Activated naive CD4-positive, alpha-beta T cell treated with anti-CD3 and anti-CD28 coated beads, Interleukin-2, amount 50 U/mL, for 24 hours (primary cell): ENCODE measurements at regions not wholly inside any gene's neighbourhood (a gene's known extent, or its start where the extent isn't known, plus 50 kb on each side); places are given as distances from the start of the nearest gene placed in this dataset.
"Not testable (repeated sequence)": the region's sequence is repeated elsewhere in the genome, so short reads cannot be mapped to it uniquely, and the experiment has no call there.

Experiments
- H3K27ac Mint-ChIP-seq: one replicate; pipeline ENCODE4 v1.8.0; 2021; ENCODE audit warnings: mild to moderate bottlenecking, mixed read lengths
- H3K27me3 Mint-ChIP-seq: one replicate; pipeline ENCODE4 v1.8.0; 2021; ENCODE audit warnings: mixed read lengths
- H3K36me3 Mint-ChIP-seq: one replicate; pipeline ENCODE4 v1.8.0; 2021; ENCODE audit warnings: mixed read lengths
- H3K4me1 Mint-ChIP-seq: one replicate; pipeline ENCODE4 v1.8.0; 2021; ENCODE audit warnings: mixed read lengths
- H3K4me3 Mint-ChIP-seq: one replicate; pipeline ENCODE4 v1.8.0; 2021; ENCODE audit warnings: mild to moderate bottlenecking, mixed read lengths
- H3K9me3 Mint-ChIP-seq: one replicate; pipeline ENCODE4 v1.8.0; 2021; ENCODE audit warnings: mixed read lengths

DNA sequence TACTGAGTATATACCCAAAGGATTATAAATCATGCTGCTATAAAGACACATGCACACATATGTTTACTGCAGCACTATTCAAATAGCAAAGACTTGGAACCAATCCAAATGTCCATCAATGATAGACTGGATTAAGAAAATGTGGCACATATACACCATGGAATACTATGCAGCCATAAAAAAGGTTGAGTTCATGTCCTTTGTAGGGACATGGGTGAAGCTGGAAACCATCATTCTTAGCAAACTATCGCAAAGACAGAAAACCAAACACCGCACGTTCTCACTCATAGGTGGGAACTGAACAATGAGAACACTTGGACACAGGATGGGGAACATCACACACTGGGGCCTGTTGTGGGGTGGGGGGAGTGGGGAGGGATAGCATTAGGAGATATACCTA is 378.3 kb upstream of the PIK3R1 start:
- not testable (repeated sequence) for H3K27ac Mint-ChIP-seq, H3K27me3 Mint-ChIP-seq, H3K4me1 Mint-ChIP-seq, H3K36me3 Mint-ChIP-seq, H3K9me3 Mint-ChIP-seq, H3K4me3 Mint-ChIP-seq

DNA sequence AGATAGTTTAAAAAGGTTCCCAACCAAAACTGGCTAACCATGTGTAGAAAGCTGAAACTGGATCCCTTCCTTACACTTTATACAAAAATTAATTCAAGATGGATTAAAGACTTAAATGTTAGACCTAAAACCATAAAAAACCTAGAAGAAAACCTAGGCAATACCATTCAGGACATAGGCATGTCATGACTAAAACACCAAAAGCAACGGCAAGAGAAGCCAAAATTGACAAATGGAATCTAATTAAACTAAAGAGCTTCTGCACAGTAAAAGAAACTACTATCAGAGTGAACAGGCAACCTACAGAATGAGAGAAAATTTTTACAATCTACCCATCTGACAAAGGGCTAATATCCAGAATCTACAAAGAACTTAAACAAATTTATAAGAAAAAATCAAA is 379.1 kb upstream of the PIK3R1 start:
- H3K4me1 Mint-ChIP-seq, H3K36me3 Mint-ChIP-seq, H3K27ac Mint-ChIP-seq, H3K4me3 Mint-ChIP-seq, H3K27me3 Mint-ChIP-seq, H3K9me3 Mint-ChIP-seq: not testable (repeated sequence)

DNA sequence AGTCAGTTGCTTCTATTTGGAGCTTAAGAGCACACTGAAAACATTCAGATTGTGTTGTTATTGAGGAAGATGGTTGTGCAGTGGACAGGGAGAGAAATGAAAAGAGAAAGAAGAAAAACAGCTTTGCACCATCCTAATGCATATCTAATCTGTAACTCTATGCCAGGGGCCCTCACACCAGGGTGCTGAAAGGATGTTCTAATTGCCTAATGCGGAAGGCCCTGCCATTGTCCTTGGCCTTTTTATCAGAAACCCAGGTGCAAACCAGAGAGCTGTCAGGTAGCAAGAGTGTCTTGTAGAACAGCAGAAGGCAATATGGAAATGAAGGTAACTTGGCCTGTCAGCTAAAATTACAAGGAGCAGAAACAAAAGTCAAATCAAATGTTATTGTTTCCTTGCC is 384.5 kb upstream of the PIK3R1 start:
- H3K4me1 Mint-ChIP-seq: no peaks in the 10 kb centered on the region
- H3K9me3 Mint-ChIP-seq: no peaks in the 10 kb centered on the region
- H3K36me3 Mint-ChIP-seq: no peaks in the 10 kb centered on the region
- no peak overlapping the region for H3K27ac Mint-ChIP-seq
- H3K4me3 Mint-ChIP-seq: no peak overlapping the region
- H3K27me3 Mint-ChIP-seq: no peaks in the 10 kb centered on the region

DNA sequence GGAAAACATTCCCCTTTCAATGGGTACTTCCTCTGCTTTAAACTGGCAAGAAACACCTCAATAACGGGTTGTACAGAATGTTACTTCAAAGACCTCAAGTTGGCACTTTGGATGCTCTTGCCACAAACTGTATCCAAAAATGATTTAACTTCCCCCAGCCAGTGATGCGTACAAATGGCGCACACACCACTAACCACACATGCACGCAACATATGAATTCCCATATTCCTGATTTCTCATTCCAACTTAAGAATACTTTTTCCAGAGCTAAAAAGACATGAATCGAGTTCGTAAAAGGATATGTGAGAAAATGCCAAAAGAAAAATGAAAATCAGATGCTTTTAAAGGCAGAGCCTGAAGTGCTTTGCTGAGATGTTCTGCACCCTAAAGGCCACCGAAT is 388.0 kb upstream of the PIK3R1 start:
- Mint-ChIP-seq H3K36me3 (no peaks in the 10 kb centered on the region), H3K9me3 (no peaks in the 10 kb centered on the region), H3K4me1 (no peaks in the 10 kb centered on the region)

DNA sequence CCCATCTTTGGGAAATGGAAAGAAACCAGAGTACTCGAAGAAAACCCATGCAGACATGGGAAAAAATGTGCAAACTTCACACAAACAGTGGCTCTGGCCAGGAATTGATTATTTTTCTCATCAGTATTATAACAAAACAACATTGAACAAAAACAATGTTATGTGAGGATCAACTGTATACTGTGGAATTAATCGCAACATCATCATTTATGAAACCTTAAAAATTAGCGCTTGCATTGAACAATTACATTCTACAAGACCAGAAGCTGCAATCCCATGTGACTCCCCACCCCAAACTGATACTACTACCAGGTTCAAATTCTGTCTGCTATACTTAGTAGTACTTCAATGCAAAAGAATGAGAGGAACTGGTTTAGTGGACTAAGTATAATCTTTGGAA is 390.7 kb upstream of the PIK3R1 start:
- Mint-ChIP-seq H3K4me1 (no peaks in the 10 kb centered on the region), H3K27me3 (no peaks in the 10 kb centered on the region), H3K9me3 (no peaks in the 10 kb centered on the region), H3K36me3 (no peaks in the 10 kb centered on the region), H3K4me3 (no peak overlapping the region), H3K27ac (no peak overlapping the region)

More for the DNA sequence above, 388.0 kb upstream of the PIK3R1 start:
- no peak overlapping the region for H3K27ac Mint-ChIP-seq
- H3K4me3 Mint-ChIP-seq: no peak overlapping the region
- H3K27me3 Mint-ChIP-seq: no peaks in the 10 kb centered on the region

DNA sequence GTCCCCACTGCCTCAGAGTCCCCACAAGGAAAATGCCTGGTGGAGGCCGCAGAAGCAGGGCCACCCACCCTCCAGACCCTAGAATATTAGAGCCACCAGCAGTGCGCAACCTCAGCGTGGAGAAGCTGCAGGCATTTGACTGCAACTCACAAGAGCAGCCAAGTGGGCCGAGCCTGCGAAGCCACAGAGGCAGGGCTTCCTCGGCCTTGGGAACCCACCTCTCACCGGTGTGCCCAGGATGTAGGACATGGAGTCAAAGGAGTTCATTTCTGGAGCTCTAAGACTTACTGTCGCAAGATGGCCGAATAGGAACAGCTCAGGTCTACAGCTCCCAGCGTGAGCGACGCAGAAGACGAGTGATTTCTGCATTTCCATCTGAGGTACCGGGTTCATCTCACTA is 397.9 kb upstream of the PIK3R1 start:
- Mint-ChIP-seq H3K36me3 (no peaks in the 10 kb centered on the region), H3K4me1 (no peaks in the 10 kb centered on the region), H3K27me3 (peaks cover under 1% of the 10 kb centered on the region), H3K27ac (no peak overlapping the region), H3K4me3 (no peak overlapping the region), H3K9me3 (no peaks in the 10 kb centered on the region)

DNA sequence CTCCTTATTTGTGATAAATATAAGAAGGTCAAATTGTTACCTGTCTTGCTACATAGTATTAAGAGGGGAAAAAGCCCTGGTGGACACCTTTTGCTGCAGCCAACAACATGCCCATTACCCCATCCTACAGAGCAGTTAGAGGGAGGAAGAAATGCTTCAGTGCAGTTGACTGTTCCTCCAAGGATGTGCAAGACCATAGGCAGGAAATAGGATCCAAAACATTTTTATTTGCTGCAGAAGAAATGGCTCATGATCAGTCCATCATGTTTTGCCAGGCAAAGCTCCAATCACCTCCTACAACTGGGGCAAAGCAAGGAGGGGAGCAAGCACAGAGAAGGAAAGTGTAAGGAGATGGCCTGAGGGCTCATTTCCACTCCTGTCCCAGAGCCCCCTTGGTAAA is 399.1 kb upstream of the PIK3R1 start:
- peaks cover 4% of the 10 kb centered on the region for H3K27me3 Mint-ChIP-seq
- no peaks in the 10 kb centered on the region for H3K9me3 Mint-ChIP-seq
- no peak overlapping the region for H3K4me3 Mint-ChIP-seq
- H3K36me3 Mint-ChIP-seq: no peaks in the 10 kb centered on the region
- no peaks in the 10 kb centered on the region for H3K4me1 Mint-ChIP-seq
- no peak overlapping the region for H3K27ac Mint-ChIP-seq

DNA sequence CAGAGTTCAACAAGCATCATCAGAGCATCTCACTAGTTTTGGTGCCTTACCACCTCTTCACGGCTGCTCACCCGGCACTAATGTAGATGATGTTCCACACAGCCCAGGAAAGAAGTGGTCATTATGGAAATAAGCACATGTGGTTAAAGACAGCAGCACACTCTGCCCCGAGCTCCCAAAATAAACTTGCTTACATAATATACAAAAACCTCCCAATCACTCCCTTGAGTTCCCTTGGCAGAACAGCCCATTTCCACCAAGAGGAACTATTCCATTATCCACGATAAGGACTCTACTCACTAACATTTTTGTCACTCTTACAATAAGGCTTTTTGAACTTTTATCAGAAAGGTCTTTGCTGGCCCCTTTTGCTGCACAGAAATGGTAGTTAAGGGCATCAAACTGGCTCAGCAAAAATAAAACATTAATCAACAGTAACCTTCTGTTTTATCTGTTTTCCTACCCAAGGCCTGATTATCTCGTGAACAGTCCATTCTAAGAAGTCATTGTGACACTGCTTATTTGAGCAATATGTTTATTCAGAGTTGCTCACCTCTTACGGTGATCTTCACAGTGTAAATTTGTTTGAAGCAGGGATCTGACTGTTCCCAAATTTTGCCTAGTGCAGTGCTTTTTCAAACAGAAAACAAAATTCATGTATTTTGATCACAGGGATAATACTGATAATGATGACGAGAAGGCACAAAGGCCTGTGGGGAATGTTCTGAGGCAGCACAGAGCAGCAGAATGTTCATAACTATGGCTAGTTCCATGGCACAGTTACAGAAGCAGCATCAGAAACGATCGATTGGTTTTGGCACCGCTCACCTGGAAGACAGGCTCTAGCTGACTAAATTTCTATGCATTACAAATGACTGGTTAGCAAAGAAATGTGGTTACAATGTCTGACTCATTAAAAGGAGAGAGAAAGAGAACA is 399.8 kb upstream of the PIK3R1 start:
- Mint-ChIP-seq H3K27ac (no peak overlapping the region), H3K9me3 (no peaks in the 10 kb centered on the region), H3K27me3 (peaks cover 4% of the 10 kb centered on the region), H3K4me3 (no peak overlapping the region), H3K4me1 (no peaks in the 10 kb centered on the region), H3K36me3 (no peaks in the 10 kb centered on the region)

DNA sequence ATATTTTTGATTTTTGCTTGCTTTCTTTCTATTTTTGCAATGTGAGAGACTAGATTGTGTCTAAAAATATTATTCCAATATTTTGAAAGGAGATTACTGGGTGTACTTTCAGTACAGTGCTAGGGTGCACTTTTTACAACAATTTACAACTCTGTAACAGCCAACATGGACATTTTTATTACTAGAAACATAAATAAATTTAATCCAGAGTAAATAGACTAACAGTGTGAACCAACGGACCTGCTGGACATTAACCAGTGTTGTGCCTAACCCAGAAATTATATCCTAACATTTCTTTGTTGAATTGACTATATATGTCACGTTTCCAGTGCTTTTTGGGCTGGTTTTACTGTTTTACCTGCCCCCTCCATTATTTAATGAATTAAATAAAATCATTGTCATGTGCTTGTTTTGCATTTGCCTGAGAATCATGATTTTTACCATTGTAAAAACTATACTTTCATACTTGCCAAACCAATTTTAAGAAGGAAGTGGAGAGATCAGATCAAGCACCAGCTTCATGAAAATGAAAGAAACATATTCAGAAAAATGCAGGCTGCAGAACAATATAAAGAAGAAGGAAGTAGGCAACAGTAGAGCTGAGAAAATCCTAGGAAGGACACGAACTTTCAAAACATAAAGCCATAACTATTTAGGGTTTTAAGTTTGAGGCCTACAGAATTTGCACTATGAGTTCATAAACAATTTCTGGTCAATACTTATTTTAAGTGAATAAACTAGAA is 400.8 kb upstream of the PIK3R1 start:
- H3K9me3 Mint-ChIP-seq: no peaks in the 10 kb centered on the region
- peaks cover 4% of the 10 kb centered on the region for H3K27me3 Mint-ChIP-seq
- no peaks in the 10 kb centered on the region for H3K4me1 Mint-ChIP-seq
- H3K36me3 Mint-ChIP-seq: no peaks in the 10 kb centered on the region
- H3K4me3 Mint-ChIP-seq: no peak overlapping the region
- H3K27ac Mint-ChIP-seq: no peak overlapping the region

DNA sequence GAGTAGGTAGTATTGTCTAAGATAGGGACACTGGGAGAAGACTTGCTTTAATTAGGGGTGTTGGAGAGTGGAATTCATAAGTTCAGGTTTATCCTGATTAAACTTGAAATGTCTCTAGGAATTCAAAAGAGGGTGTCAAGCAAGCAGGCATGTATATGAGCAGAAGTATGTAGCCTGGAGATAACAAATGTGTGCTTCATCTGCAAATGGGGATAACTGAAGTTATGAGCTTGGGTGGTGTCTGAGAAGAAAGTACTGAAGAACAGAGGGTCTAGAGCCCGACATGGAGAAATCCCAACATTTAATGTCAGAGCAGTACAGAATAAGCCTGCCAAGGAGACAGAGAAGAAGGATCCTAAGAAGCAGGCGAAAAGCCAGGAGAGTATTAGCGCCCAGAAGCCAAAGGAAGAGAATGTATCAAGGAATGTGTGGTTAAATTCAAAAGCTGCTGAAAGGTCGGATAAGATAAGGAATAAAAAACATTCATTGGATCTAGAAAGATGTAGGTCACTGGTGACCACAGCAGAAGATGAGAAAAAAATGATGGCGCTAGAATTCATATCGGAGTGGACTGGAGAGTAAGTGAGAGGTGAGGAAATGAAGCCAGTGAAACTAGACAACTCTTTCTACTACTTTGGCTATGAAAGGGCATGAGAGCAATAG is 401.5 kb upstream of the PIK3R1 start:
- Mint-ChIP-seq H3K4me3 (no peak overlapping the region), H3K27ac (no peak overlapping the region), H3K27me3 (peaks cover 4% of the 10 kb centered on the region), H3K9me3 (no peaks in the 10 kb centered on the region), H3K36me3 (no peaks in the 10 kb centered on the region), H3K4me1 (no peaks in the 10 kb centered on the region)

DNA sequence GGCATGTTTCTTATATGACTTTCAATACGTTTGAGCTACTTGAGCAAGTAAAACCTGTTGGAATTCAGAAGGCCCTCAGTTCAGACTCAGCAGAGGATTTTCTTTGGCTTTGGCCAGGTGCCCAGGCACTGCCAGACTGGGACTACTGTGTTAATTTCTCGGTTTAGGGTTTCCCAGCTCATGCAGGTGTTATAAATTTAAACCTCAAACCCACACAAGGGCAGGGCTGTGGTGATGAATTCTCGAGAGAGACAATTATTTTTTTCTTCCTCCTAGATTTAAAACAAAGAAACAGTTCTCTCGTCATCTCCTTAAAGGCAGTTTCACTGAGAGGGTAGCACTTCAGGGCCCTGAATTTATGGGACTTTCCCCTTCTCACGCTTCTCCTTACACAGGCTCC is 406.0 kb upstream of the PIK3R1 start:
- Mint-ChIP-seq H3K36me3 (no peaks in the 10 kb centered on the region), H3K9me3 (no peaks in the 10 kb centered on the region), H3K4me1 (no peaks in the 10 kb centered on the region), H3K27ac (no peak overlapping the region), H3K4me3 (no peak overlapping the region), H3K27me3 (peaks cover 4% of the 10 kb centered on the region)

DNA sequence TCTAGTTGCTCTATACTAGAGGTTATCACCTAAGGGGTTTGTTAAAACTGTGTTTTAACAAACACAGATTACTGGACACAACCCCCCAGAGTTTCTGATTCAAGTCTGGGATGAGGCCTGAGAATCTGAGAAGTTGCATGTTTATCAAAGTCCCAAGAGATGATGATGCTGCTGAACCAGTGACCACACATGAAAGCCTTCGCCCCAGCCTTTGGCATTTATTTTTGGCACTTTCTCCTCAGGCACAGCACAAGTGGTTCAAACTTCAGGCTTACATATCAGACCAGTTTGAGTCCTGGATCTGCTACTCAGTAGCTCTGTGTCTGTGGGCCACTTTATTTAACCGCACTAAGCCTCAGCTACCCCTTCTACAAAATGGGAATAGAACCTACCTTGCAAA is 407.2 kb upstream of the PIK3R1 start:
- Mint-ChIP-seq H3K27me3 (peaks cover 4% of the 10 kb centered on the region), H3K4me1 (no peaks in the 10 kb centered on the region), H3K4me3 (no peak overlapping the region), H3K9me3 (no peaks in the 10 kb centered on the region), H3K27ac (no peak overlapping the region), H3K36me3 (no peaks in the 10 kb centered on the region)

DNA sequence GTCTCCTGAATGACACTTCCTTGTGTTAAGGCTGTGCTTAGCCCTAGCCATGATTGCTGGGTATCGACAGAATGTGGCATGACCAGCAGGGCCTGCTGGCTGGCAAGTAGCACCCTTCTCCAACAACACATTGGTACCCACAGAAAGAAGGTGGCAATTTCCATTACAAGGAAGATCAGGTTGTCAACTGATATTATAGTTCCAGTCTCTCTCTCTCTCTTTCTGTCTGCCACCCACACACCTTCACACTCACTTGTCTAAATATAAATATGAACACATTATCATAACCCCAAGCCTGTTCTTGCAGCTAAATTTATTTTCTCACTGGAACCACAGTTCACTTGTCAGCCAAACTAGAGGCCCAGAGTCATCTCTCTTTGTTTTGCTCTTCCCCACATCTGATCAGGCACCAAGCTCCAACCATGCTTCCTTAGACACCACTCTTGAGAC is 408.1 kb upstream of the PIK3R1 start:
- Mint-ChIP-seq H3K27ac (no peak overlapping the region), H3K36me3 (no peaks in the 10 kb centered on the region)

DNA sequence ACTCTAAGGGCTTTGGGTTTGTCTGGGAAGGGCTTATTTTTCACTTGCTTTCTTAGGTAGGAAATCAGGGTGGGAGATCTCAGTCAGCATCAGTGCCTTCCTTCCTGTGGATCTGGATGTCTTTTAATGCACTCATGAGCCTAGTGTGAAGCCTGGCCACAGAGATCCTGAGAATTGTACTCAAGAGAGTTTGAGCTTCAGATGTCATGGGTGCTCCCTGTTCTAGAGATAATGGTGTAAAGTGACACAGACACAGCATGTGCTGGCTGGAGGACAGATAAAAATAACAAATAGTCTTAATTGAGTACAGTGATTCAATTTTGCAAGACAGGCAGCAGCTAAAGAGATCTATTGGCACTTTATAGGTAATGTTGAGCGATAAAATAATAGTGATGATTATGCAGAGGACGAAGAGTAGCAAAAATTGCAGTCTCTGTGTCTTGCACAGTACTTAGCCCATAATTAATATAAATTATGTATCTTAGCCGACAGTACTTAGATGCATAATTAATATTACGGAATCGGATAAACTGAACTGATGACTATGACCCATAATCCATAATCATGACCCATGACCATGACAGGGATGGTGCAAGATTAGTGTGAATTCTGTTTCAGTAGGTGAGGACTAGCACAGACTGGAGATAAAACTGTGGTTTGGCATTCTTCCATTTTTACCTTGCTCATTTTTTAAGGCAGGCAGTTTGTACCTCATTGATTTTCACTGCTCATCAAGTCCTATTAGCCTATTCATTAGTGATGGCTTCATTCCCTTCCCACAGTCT is 408.7 kb upstream of the PIK3R1 start:
- no peaks in the 10 kb centered on the region for H3K27me3 Mint-ChIP-seq
- no peak overlapping the region for H3K27ac Mint-ChIP-seq
- no peaks in the 10 kb centered on the region for H3K4me1 Mint-ChIP-seq
- H3K9me3 Mint-ChIP-seq: no peaks in the 10 kb centered on the region
- H3K4me3 Mint-ChIP-seq: no peak overlapping the region
- H3K36me3 Mint-ChIP-seq: no peaks in the 10 kb centered on the region

More for the DNA sequence above, 408.1 kb upstream of the PIK3R1 start:
- Mint-ChIP-seq H3K4me1 (no peaks in the 10 kb centered on the region), H3K4me3 (no peak overlapping the region), H3K27me3 (peaks cover 2% of the 10 kb centered on the region), H3K9me3 (no peaks in the 10 kb centered on the region)

DNA sequence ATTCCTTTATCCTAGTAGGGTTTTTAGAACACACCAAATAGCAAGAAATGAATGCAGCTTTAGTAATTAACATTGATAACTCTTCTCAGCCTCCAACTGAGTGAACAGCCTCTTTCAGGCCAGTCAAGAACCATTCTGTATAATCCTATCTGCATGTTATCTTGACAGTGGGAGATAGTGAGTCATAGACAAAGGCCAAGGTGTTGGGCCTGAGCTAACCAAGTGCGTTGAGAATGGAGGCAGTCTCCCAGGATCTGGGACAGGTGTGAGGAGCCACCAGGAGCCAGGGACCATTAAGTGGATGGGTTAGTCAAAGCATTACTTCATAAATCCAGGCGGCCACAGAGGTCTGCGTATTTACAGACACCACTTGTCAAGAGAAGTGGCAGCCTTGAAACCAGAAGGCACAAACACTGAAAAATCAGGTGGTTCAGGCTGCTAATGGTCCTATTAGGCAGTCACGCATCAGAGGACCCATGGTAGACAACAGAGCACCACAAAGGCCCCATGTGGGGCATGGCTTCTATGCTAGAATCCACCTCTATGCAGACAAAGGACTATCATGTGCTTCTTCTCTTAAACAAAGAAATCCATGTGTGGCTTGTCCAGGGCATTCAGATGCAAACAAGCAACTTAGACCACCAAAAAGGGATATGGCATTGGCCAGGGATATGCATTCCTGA is 409.7 kb upstream of the PIK3R1 start:
- Mint-ChIP-seq H3K27ac (no peak overlapping the region), H3K9me3 (no peaks in the 10 kb centered on the region), H3K36me3 (no peaks in the 10 kb centered on the region), H3K27me3 (no peaks in the 10 kb centered on the region), H3K4me1 (no peaks in the 10 kb centered on the region), H3K4me3 (no peak overlapping the region)
